Gastrocnemius medialis (tissue), 4 donors: ENCODE measurements at regions not wholly inside any gene's neighbourhood (a gene's known extent, or its start where the extent isn't known, plus 50 kb on each side); places are given as distances from the start of the nearest gene placed in this dataset.

Source experiments
- ATAC-seq, 2 donors: fragments of 150-250 bp; one replicate each; pipeline ENCODE4 v1.9.1; 2016
- DNase-seq, 2 donors: peaks; one replicate each; pipeline ENCODE4 v3.0.0-alpha.2; 2019
- H3K27ac ChIP-seq, 4 donors: fragments of 200-600 bp; sonication (generic); 1 replicate in 1 of 4; 2 replicates in 3 of 4; pipeline ENCODE4 v1.5.1; 2016 to 2018; ENCODE audit warnings: mild to moderate bottlenecking in 2 of 4, moderate library complexity in 1 of 4
- H3K27me3 ChIP-seq, 3 donors: fragments of 200-600 bp; sonication (generic) in 2 of 3; 1 replicate in 1 of 3; 2 replicates in 2 of 3; pipeline versions ENCODE4 v1.5.1 to v1.6.0; 2016 to 2019; ENCODE audit warnings: mild to moderate bottlenecking in 1 of 3, moderate library complexity in 1 of 3
- H3K36me3 ChIP-seq, 2 donors: fragments of 200-600 bp; sonication (generic) in 1 of 2; one replicate each; pipeline ENCODE4 v1.5.1; 2017 to 2018
- H3K4me1 ChIP-seq, 2 donors: fragments of 200-600 bp; sonication (generic) in 1 of 2; one replicate each; pipeline ENCODE4 v1.5.1; 2016 to 2017; ENCODE audit warnings: mild to moderate bottlenecking in 2 of 2
- H3K4me3 ChIP-seq, 4 donors: fragments of 200-600 bp; sonication (generic) in 3 of 4; 1 replicate in 1 of 4; 2 replicates in 3 of 4; pipeline ENCODE4 v1.5.1; 2016 to 2019; ENCODE audit warnings: mild to moderate bottlenecking in 2 of 4
- H3K9me3 ChIP-seq, 3 donors: fragments of 200-600 bp; sonication (generic) in 2 of 3; 1 replicate in 1 of 3; 2 replicates in 2 of 3; pipeline ENCODE4 v1.5.1; 2016 to 2019
- POLR2A ChIP-seq, 2 donors: fragments of 450-650 bp; IDR thresholded peaks; one replicate each; pipeline ENCODE4 v1.6.1; 2017; ENCODE audit warnings: antibody characterized with exemption in 2 of 2, mild to moderate bottlenecking in 2 of 2, moderate library complexity in 2 of 2
- in situ Hi-C, 4 donors: fragments of 200-750 bp; cut with MboI; loops; one replicate each; pipeline versions ENCODE4 v1.15.0 to v1.8.0; 2017; ENCODE audit warnings: low sequenced_read_pairs in 4 of 4
- intact Hi-C: fragments of 100-400 bp; cut with DNase I; formaldehyde crosslinking; loops from one replicate; pipeline ENCODE4 v1.15.1; 2023; ENCODE audit warnings: low total_unique reads
- TF ChIP-seq, protein P1 (sequence below), 5 experiments: fragments of 450-650 bp in 3 of 5; fragments of 200-600 bp in 2 of 5; sonication (generic) in 2 of 5; IDR thresholded peaks in 4 of 5; conservative IDR thresholded peaks in 1 of 5; 1 replicate in 4 of 5; 2 replicates in 1 of 5; pipeline ENCODE4 v1.5.1; 2016 to 2019; ENCODE audit warnings: antibody characterized with exemption in 5 of 5, mild to moderate bottlenecking in 3 of 5, moderate library complexity in 3 of 5

DNA sequence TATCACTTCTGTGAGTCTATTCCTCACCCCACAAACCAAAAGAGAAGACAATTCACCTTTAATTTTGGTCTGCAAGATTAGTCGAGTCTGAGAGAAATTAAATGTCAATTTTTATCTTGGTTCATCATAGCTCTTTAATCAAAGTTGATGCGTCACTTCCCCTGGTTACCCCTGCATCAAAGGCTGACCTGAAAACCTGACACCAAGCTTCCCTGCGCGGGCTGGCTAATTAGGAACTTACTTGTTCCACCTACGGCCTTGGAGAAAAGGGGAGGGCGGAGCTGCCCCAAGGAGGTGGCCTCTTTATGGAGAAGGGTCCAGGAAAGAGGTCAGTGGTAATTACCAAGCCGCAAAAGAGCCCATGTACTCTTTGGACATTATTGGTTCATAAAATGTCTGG, 218.4 kb downstream of the ARRDC4 start:
- H3K9me3 ChIP-seq: no peaks in the 10 kb centered on the region
- H3K27ac ChIP-seq: no peak overlapping the region
- no peak for TF ChIP-seq POLR2A (IDR thresholded peaks at IDR 0.05)
- TF ChIP-seq, protein P1, sequence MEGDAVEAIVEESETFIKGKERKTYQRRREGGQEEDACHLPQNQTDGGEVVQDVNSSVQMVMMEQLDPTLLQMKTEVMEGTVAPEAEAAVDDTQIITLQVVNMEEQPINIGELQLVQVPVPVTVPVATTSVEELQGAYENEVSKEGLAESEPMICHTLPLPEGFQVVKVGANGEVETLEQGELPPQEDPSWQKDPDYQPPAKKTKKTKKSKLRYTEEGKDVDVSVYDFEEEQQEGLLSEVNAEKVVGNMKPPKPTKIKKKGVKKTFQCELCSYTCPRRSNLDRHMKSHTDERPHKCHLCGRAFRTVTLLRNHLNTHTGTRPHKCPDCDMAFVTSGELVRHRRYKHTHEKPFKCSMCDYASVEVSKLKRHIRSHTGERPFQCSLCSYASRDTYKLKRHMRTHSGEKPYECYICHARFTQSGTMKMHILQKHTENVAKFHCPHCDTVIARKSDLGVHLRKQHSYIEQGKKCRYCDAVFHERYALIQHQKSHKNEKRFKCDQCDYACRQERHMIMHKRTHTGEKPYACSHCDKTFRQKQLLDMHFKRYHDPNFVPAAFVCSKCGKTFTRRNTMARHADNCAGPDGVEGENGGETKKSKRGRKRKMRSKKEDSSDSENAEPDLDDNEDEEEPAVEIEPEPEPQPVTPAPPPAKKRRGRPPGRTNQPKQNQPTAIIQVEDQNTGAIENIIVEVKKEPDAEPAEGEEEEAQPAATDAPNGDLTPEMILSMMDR (IDR thresholded peaks at IDR 0.05 in 4 of 5, conservative IDR thresholded peaks at IDR 0.05 in 1 of 5): no peak
- no peaks in the 10 kb centered on the region for H3K36me3 ChIP-seq
- in situ Hi-C loops (loop anchor here (5.0 to 10.0 kb wide), 3 partner anchors 272 to 294 kb away; no protein-coding TSS in a partner anchor), intact Hi-C loops (loop anchor here (1.0 kb wide), 1 partner anchor 270 kb away; no protein-coding TSS in a partner anchor)
- ATAC-seq (no peak), DNase-seq (no peak)
- peaks cover 5 to 19% (median 7%) of the 10 kb centered on the region in 3 donors for H3K27me3 ChIP-seq
- no peaks in the 10 kb centered on the region for H3K4me1 ChIP-seq
- H3K4me3 ChIP-seq: no peak overlapping the region

DNA sequence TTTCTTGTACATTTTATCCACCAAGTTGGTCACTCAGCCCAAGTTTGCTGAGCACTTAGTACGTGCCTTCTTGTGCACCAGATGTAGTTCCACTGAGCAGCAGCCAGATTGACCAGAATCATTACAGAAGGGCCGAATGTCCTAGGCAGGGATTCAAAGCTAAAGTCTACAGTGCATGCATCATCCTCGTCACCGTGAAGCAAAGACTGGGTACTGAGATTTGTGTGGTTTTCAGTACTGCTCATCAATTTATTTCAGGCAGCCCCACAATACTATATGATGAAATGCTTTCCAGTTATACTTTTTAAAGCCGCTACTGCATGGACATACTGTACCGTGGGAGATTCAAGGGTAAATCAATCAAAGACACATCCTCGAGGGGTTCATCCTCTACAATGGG, 227.0 kb downstream of the ARRDC4 start:
- peaks cover 0 to 1% (median 0%) of the 10 kb centered on the region in 3 donors for H3K27me3 ChIP-seq
- no peaks in the 10 kb centered on the region for H3K4me1 ChIP-seq
- no peak for DNase-seq
- in situ Hi-C loops: no loop called here
- no peak for ATAC-seq
- TF ChIP-seq POLR2A (IDR thresholded peaks at IDR 0.05): no peak
- TF ChIP-seq, protein P1 (IDR thresholded peaks at IDR 0.05 in 4 of 5, conservative IDR thresholded peaks at IDR 0.05 in 1 of 5): no peak
- no peaks in the 10 kb centered on the region for H3K9me3 ChIP-seq
- no peak overlapping the region for H3K27ac ChIP-seq
- intact Hi-C loops: loop anchor here (10.0 kb wide), 1 partner anchor 63 kb away; no protein-coding TSS in a partner anchor
- no peaks in the 10 kb centered on the region for H3K36me3 ChIP-seq
- no peak overlapping the region for H3K4me3 ChIP-seq

DNA sequence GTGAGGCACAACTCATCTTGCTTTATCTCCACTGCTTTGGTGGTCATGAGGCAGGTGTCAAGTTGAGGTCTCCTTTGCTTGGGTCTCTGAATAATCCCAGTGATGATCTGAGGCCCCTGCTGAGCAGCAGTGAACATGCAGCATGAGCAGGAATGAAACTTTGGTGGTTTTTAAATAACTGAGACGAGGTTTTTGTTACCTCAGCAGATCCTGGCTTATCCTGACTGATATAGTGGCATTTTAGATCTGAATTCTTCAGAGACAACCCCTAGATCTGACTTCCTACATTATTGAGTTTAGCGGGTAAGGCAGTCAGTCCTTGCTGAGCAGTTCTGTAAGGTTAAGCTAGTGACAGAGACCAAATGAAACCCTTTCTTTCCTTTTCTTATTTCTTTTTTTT, 230.4 kb downstream of the ARRDC4 start:
- Histone ChIP-seq H3K27ac (no peak overlapping the region), H3K27me3 (no peaks in the 10 kb centered on the region), H3K4me3 (no peak overlapping the region), H3K9me3 (no peaks in the 10 kb centered on the region), H3K4me1 (no peaks in the 10 kb centered on the region), H3K36me3 (no peaks in the 10 kb centered on the region)
- intact Hi-C loops (no loop called here), in situ Hi-C loops (no loop called here)
- ATAC-seq: no peak
- TF ChIP-seq, protein P1 (IDR thresholded peaks at IDR 0.05 in 4 of 5, conservative IDR thresholded peaks at IDR 0.05 in 1 of 5): no peak
- TF ChIP-seq POLR2A (IDR thresholded peaks at IDR 0.05): no peak
- no peak for DNase-seq

DNA sequence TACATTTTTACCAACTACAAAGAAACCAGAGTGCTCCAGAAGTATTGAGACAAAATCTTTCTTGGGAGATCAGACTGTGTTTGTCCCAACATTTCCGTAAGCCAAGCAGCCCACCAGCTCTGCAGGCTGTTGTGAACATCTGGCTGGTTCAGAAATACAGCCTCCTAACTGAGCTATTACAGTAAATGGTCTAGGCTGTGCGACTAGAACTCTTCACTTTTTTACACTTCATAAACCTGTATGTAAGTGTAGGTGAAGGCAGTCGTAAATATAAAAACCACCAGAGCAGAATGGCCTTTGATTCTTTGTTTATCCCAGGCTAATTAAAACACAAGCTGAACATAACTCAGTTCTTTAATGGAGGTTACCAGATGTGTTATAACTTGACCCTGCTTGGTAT, 235.3 kb downstream of the ARRDC4 start:
- TF ChIP-seq POLR2A (IDR thresholded peaks at IDR 0.05): no peak
- TF ChIP-seq, protein P1 (IDR thresholded peaks at IDR 0.05 in 4 of 5, conservative IDR thresholded peaks at IDR 0.05 in 1 of 5): no peak
- Histone ChIP-seq H3K4me1 (no peaks in the 10 kb centered on the region), H3K36me3 (no peaks in the 10 kb centered on the region), H3K27ac (no peak overlapping the region), H3K27me3 (no peaks in the 10 kb centered on the region), H3K4me3 (no peak overlapping the region), H3K9me3 (no peaks in the 10 kb centered on the region)
- ATAC-seq (no peak), DNase-seq (no peak)
- intact Hi-C loops: no loop called here
- in situ Hi-C loops: no loop called here

DNA sequence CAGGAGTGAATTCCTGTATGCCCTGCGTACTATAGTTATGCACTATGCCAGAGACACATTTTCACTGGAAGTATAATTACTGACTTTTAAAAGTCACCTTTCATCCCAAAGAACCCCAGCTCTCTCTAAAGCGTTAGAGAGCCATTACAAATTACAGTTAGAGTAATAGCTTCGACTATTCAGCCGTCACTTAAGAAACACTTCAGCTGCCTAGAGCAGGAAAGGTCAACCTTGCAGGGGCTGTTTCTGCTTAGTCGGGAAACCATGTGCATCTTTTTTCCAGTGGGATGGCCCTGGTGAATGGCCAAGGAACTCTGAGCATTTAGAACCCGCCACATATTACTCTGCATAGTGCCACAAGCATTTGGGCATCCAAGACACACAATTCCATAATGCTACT, 235.9 kb downstream of the ARRDC4 start:
- no peak for TF ChIP-seq POLR2A (IDR thresholded peaks at IDR 0.05)
- TF ChIP-seq, protein P1 (IDR thresholded peaks at IDR 0.05 in 4 of 5, conservative IDR thresholded peaks at IDR 0.05 in 1 of 5): no peak
- Histone ChIP-seq H3K27me3 (no peaks in the 10 kb centered on the region), H3K27ac (no peak overlapping the region), H3K9me3 (no peaks in the 10 kb centered on the region), H3K36me3 (no peaks in the 10 kb centered on the region), H3K4me1 (no peaks in the 10 kb centered on the region), H3K4me3 (no peak overlapping the region)
- DNase-seq: no peak
- ATAC-seq: no peak
- intact Hi-C loops: no loop called here
- in situ Hi-C loops: no loop called here
